Right atrium auricular region (tissue), 2 donors: ENCODE measurements at regions not wholly inside any gene's neighbourhood (a gene's known extent, or its start where the extent isn't known, plus 50 kb on each side); places are given as distances from the start of the nearest gene placed in this dataset.

Experiments used
- DNase-seq: peaks from one replicate; pipeline ENCODE4 v3.0.0-alpha.2; 2019; ENCODE audit warnings: low spot score
- H3K27ac ChIP-seq, 2 donors: fragments of 200-600 bp; sonication (generic); 1 replicate in 1 of 2; 2 replicates in 1 of 2; pipeline ENCODE4 v1.5.1; 2016 to 2019
- H3K27me3 ChIP-seq, 2 donors: fragments of 200-600 bp; sonication (generic); one replicate each; pipeline versions ENCODE4 v1.5.1 to v1.6.0; 2017 to 2019
- H3K36me3 ChIP-seq: fragments of 200-600 bp; sonication (generic); one replicate; pipeline ENCODE4 v1.5.1; 2016
- H3K4me1 ChIP-seq, 2 donors: fragments of 200-600 bp; sonication (generic); one replicate each; pipeline versions ENCODE4 v1.5.1 to v1.6.0; 2017 to 2019
- H3K4me3 ChIP-seq, 2 donors: fragments of 200-600 bp; sonication (generic); 1 replicate in 1 of 2; 2 replicates in 1 of 2; pipeline ENCODE4 v1.5.1; 2017 to 2019; ENCODE audit warnings: mild to moderate bottlenecking in 1 of 2, moderate library complexity in 1 of 2
- H3K9me3 ChIP-seq, 2 donors: fragments of 200-600 bp; sonication (generic); one replicate each; pipeline ENCODE4 v1.5.1; 2019
- TF ChIP-seq, protein P1 (sequence below), 2 donors: fragments of 200-600 bp; sonication (generic); IDR thresholded peaks; one replicate each; pipeline ENCODE4 v1.5.1; 2019; ENCODE audit warnings: antibody characterized with exemption in 2 of 2

GRCh38 chr1:30258471-30258870, 464.9 kb downstream of the MATN1 start:
- TF ChIP-seq, protein P1, sequence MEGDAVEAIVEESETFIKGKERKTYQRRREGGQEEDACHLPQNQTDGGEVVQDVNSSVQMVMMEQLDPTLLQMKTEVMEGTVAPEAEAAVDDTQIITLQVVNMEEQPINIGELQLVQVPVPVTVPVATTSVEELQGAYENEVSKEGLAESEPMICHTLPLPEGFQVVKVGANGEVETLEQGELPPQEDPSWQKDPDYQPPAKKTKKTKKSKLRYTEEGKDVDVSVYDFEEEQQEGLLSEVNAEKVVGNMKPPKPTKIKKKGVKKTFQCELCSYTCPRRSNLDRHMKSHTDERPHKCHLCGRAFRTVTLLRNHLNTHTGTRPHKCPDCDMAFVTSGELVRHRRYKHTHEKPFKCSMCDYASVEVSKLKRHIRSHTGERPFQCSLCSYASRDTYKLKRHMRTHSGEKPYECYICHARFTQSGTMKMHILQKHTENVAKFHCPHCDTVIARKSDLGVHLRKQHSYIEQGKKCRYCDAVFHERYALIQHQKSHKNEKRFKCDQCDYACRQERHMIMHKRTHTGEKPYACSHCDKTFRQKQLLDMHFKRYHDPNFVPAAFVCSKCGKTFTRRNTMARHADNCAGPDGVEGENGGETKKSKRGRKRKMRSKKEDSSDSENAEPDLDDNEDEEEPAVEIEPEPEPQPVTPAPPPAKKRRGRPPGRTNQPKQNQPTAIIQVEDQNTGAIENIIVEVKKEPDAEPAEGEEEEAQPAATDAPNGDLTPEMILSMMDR (IDR thresholded peaks at IDR 0.05), result no peak
- no peaks in the 10 kb centered on the region for H3K36me3 ChIP-seq
- no peak overlapping the region for H3K4me3 ChIP-seq
- DNase-seq, result no peak
- H3K27ac ChIP-seq, result no peak overlapping the region
- no peaks in the 10 kb centered on the region for H3K9me3 ChIP-seq
- H3K4me1 ChIP-seq, result no peaks in the 10 kb centered on the region
- no peaks in the 10 kb centered on the region for H3K27me3 ChIP-seq

DNA sequence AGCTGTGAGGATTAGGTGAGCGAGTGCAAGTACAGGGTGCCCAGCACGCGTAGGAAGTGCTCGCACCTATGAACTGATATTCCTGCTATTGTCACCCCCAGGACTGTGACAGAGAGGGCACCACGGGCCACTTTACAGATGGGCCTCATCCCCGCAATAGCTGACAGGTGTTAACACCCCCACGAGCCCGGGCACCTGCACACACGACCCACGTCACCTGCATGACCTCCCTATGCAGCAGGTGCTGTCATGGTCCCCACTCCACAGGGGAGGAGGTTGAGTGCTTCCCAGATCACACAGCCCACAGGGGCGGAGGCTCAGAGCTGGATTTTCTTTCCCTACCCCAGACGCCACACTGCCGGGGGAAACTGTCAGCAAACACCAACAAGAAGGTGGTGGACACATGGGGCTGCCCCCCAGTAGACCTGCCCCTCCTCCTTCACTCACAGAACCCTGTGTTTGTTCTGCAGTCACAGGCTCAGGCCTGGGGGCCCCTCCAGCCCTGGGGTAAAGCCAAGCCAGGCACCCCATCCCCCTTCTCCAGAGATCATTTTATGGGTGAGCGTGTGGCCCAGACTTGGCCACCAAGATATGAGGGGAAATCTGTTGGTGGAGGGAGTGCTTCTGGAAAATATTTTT, 465.5 kb downstream of the MATN1 start:
- DNase-seq, result no peak
- no peaks in the 10 kb centered on the region for H3K27me3 ChIP-seq

DNA sequence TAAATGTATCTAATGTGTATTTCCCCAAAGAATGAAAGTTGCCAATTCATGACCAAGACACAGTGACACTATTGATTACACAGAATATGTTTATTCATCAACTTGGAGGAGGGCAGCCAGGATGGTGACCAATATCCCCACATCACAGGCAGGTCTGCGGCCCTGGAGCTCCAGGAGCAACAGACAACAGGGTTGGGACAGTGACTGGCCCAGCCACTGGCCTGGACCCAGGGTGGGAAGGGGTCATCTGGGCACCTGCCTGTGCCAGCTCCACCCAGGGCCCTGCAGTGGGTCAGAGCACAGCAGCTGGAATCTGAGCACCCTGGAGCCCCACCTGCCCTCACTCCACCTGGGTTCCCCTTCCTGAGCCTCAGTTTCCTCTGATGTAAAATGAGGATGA, 466.1 kb downstream of the MATN1 start:
- TF ChIP-seq, protein P1 (IDR thresholded peaks at IDR 0.05), result no peak

More for the DNA sequence above, 465.5 kb downstream of the MATN1 start:
- no peaks in the 10 kb centered on the region for H3K4me1 ChIP-seq
- H3K36me3 ChIP-seq, result no peaks in the 10 kb centered on the region
- no peak overlapping the region for H3K27ac ChIP-seq
- no peaks in the 10 kb centered on the region for H3K9me3 ChIP-seq
- no peak overlapping the region for H3K4me3 ChIP-seq
- TF ChIP-seq, protein P1 (IDR thresholded peaks at IDR 0.05), result no peak

DNA sequence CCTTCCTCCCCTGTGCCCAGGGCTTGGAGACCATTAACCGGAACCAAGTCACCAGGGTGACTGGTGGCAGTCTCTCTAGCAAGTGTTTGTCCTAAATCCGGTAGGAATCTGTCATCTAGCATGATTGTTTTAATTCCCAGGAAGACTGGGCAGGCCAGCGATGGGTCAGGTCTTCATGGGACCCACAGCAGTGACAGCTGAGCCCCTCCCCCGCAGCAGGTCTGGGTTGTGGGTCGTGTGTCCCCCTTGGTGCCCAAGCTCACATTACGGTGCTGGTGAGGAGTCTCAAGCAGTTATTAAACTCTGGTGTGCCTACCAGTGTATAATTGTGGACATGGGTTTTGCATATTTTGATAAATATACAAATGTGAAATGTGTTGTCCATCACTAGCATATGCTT, 466.5 kb downstream of the MATN1 start:
- no peak overlapping the region for H3K27ac ChIP-seq
- no peaks in the 10 kb centered on the region for H3K36me3 ChIP-seq
- H3K27me3 ChIP-seq, result no peaks in the 10 kb centered on the region
- DNase-seq, result no peak
- TF ChIP-seq, protein P1 (IDR thresholded peaks at IDR 0.05), result no peak
- no peaks in the 10 kb centered on the region for H3K4me1 ChIP-seq
- no peaks in the 10 kb centered on the region for H3K9me3 ChIP-seq
- no peak overlapping the region for H3K4me3 ChIP-seq

More for the DNA sequence above, 466.1 kb downstream of the MATN1 start:
- Histone ChIP-seq H3K9me3 (no peaks in the 10 kb centered on the region), H3K27ac (no peak overlapping the region), H3K4me1 (no peaks in the 10 kb centered on the region), H3K36me3 (no peaks in the 10 kb centered on the region), H3K4me3 (no peak overlapping the region), H3K27me3 (no peaks in the 10 kb centered on the region)
- no peak for DNase-seq

- no peaks in the 10 kb centered on the region for H3K4me1 ChIP-seq
- no peaks in the 10 kb centered on the region for H3K9me3 ChIP-seq
- H3K27me3 ChIP-seq, result no peaks in the 10 kb centered on the region
- H3K27ac ChIP-seq, result no peak overlapping the region
- H3K36me3 ChIP-seq, result no peaks in the 10 kb centered on the region
- no peak for DNase-seq
- no peak overlapping the region for H3K4me3 ChIP-seq
- TF ChIP-seq, protein P1 (IDR thresholded peaks at IDR 0.05), result no peak
Measured at GRCh38 chr1:30255111-30255724, 468.2 kb downstream of the MATN1 start.
